ENCODE measurements at regions not wholly inside any gene's neighbourhood (a gene's known extent, or its start where the extent isn't known, plus 50 kb on each side); places are given as distances from the start of the nearest gene placed in this dataset.

DNA sequence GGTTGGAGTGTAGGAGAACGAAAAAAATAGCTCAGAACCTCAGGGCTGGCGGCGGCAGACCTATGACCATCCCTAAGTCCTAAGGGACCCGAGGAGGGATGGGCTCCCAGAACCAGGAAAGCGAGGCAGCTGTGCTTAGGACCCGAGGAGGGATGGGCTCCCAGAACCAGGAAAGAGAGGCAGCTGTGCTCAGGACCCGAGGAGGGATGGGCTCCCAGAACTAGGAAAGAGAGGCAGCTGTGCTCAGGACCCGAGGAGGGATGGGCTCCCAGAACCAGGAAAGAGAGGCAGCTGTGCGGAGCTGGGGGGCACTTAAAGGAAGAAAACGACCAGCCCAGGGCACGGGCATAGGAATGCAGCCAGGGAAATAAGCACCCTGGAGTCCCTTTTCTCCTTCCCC lies 125.0 kb upstream of the DLG1 start:
- POLR2A ChIA-PET (ENCODE audit: partially characterized antibody): interaction anchor here (0.7 to 1.2 kb wide), 3 partner anchors 16 to 87 kb away, joined by 3 read pairs; no protein-coding TSS in a partner anchor
- CTCF ChIA-PET (ENCODE audit: partially characterized antibody): interaction anchor here (0.6 to 1.6 kb wide), 5 partner anchors 9 to 167 kb away, joined by 3 to 4 read pairs (median 3); no protein-coding TSS in a partner anchor
- TF ChIP-seq GTF2F1 (IDR thresholded peaks at IDR 0.05; ENCODE audit: borderline replicate concordance, low read depth, low read length) (no peak), NANOG (IDR thresholded peaks at IDR 0.05; ENCODE audit: insufficient read depth, low read depth, low read length, poor library complexity, severe bottlenecking) (no peak), CBX5 (IDR thresholded peaks at IDR 0.05; ENCODE audit: low read depth, low read length) (no peak), RXRA (IDR thresholded peaks at IDR 0.05; ENCODE audit: insufficient read depth, low read depth, low read length) (no peak), CREB1 (IDR thresholded peaks at IDR 0.05) (no peak)

More for the DNA sequence above, 125.0 kb upstream of the DLG1 start:
- DNase-seq (ENCODE audit: low read depth in 1 of 2, low spot score in 2 of 2) (no peak), FAIRE-seq (no peak)
- H4K20me1 ChIP-seq (replicated peaks in 1 of 2; ENCODE audit: control insufficient read depth in 1 of 2, insufficient read depth in 2 of 2, low read length in 2 of 2): no peaks in the 10 kb centered on the region
- H4K8ac ChIP-seq (ENCODE audit: extremely low read depth, insufficient read depth, low read length): no peak overlapping the region
- no peak overlapping the region for H3K4ac ChIP-seq (replicated peaks; ENCODE audit: insufficient read length, low read depth, low read length)
- no peak overlapping the region for H3K4me3 ChIP-seq (ENCODE audit: extremely low read depth in 1 of 4, insufficient read depth in 2 of 4, low read depth in 3 of 4, low read length in 4 of 4)
- H4K5ac ChIP-seq (ENCODE audit: insufficient read length, low read depth, low read length): no peak overlapping the region
- no peaks in the 10 kb centered on the region for H3K23me2 ChIP-seq (ENCODE audit: low read depth, low read length)
- H2BK5ac ChIP-seq (ENCODE audit: low read depth, low read length): no peak overlapping the region
- H3K36me3 ChIP-seq (ENCODE audit: control insufficient read depth in 2 of 4, insufficient read depth in 4 of 4, low read length in 3 of 4): no peaks in the 10 kb centered on the region
- no peak overlapping the region for H3K4me2 ChIP-seq (ENCODE audit: insufficient read depth in 1 of 2, low read depth in 2 of 2, low read length in 2 of 2)
- no peak overlapping the region for H2AK5ac ChIP-seq (ENCODE audit: low read depth, low read length)
- no peak overlapping the region for H3K14ac ChIP-seq (ENCODE audit: insufficient read length)
- peaks cover 0 to 3% (median 0%) of the 10 kb centered on the region in 4 experiments; a peak in 1 of 7 replicates for H3K4me1 ChIP-seq (replicated peaks in 1 of 4; ENCODE audit: control insufficient read depth in 3 of 4, insufficient read depth in 4 of 4, low read length in 3 of 4)
- H2BK12ac ChIP-seq (ENCODE audit: low read depth, low read length): no peak overlapping the region
- no peaks in the 10 kb centered on the region; a peak in 1 of 7 replicates for H3K27me3 ChIP-seq (replicated peaks in 1 of 4; ENCODE audit: control insufficient read depth in 3 of 4, extremely low read depth in 1 of 4, insufficient read depth in 3 of 4, low read length in 3 of 4)
- H3K9ac ChIP-seq (replicated peaks in 1 of 4; ENCODE audit: extremely low read depth in 1 of 4, low read depth in 3 of 4, low read length in 3 of 4): no peak overlapping the region
- no peak overlapping the region for H3K23ac ChIP-seq (ENCODE audit: insufficient read length)
- H4K91ac ChIP-seq (replicated peaks; ENCODE audit: insufficient read length, low read length): no peak overlapping the region
- no peak overlapping the region for H2AFZ ChIP-seq (ENCODE audit: low read length)
- no peaks in the 10 kb centered on the region for H3K79me2 ChIP-seq (ENCODE audit: control insufficient read depth in 1 of 2, insufficient read depth in 2 of 2, low read length in 2 of 2)
- no peak overlapping the region for H3K27ac ChIP-seq (ENCODE audit: low read depth, low read length)
- H2BK120ac ChIP-seq (replicated peaks; ENCODE audit: low read depth, low read length): no peak overlapping the region
- H3K56ac ChIP-seq (replicated peaks; ENCODE audit: insufficient read length, low read depth, low read length): no peak overlapping the region
- no peaks in the 10 kb centered on the region for H3K79me1 ChIP-seq (ENCODE audit: low read depth, low read length)
- H2BK15ac ChIP-seq (ENCODE audit: low read length): no peak overlapping the region
- H3K18ac ChIP-seq (ENCODE audit: extremely low read depth, low read length): no peak overlapping the region
- no peaks in the 10 kb centered on the region for H3K9me3 ChIP-seq (ENCODE audit: insufficient read depth in 2 of 2, low read depth in 1 of 2, low read length in 1 of 2)
- no peak overlapping the region for H2BK20ac ChIP-seq (ENCODE audit: low read length)
- 79% methylated on average over 11 of the region's 11 CpGs; no CpG with 5 or more reads in 1 of the 2 experiments for WGBS, 2 experiments (ENCODE audit: extremely low coverage in 1 of 2, insufficient coverage in 1 of 2, insufficient read length in 1 of 2, insufficient replicate concordance in 2 of 2, low coverage in 1 of 2, low lambda C conversion rate in 2 of 2, missing lambda C conversion rate in 1 of 2)

Data from H1 (cell line).